H1 (cell line): ENCODE measurements at regions not wholly inside any gene's neighbourhood (a gene's known extent, or its start where the extent isn't known, plus 50 kb on each side); places are given as distances from the start of the nearest gene placed in this dataset.
A peak's percentile ranks its signal among the peaks of the same experiment; 100 is the strongest.

Source experiments
- CTCF ChIA-PET: fragments of 300-600 bp; sonication (Branson Sonifier 250); formaldehyde crosslinking; loops from one replicate; lab custom pipeline; 2021; ENCODE audit not compliant: partially characterized antibody; lab: Charles Lee
- POLR2A ChIA-PET: fragments of 300-600 bp; sonication (Branson Sonifier 250); formaldehyde crosslinking; loops from one replicate; lab custom pipeline; 2021; ENCODE audit warnings: inconsistent platforms; ENCODE audit not compliant: partially characterized antibody; lab: Charles Lee
- DNase-seq, 2 experiments: peaks; one replicate each; pipeline versions ENCODE4 v3.0.0 to v3.0.0-alpha.2; 2010 to 2022; ENCODE audit warnings: low spot score in 2 of 2, low read depth in 1 of 2, mixed read lengths in 1 of 2
- FAIRE-seq: peaks from 2 replicates; lab custom pipeline; 2011; peaks lifted over from hg19 to GRCh38; lab: Jason Lieb, UNC
- H2AFZ ChIP-seq: 2 replicates; pipeline ENCODE4 v1.8.1; 2012; ENCODE audit warnings: low read length, inconsistent platforms
- H2AK5ac ChIP-seq: 2 replicates; pipeline ENCODE4 v1.6.1; 2013; ENCODE audit warnings: low read depth, low read length
- H2BK120ac ChIP-seq: replicated peaks from 2 replicates; pipeline ENCODE3; 2013; ENCODE audit warnings: low read depth, low read length, inconsistent platforms
- H2BK12ac ChIP-seq: 2 replicates; pipeline ENCODE4 v1.6.1; 2013; ENCODE audit warnings: low read depth, low read length
- H2BK15ac ChIP-seq: 2 replicates; pipeline ENCODE4 v1.6.1; 2013; ENCODE audit warnings: low read length
- H2BK20ac ChIP-seq: 2 replicates; pipeline ENCODE4 v1.6.1; 2013; ENCODE audit warnings: low read length
- H2BK5ac ChIP-seq: 2 replicates; pipeline ENCODE4 v1.6.1; 2013; ENCODE audit warnings: low read depth, low read length
- H3K14ac ChIP-seq: 2 replicates; pipeline ENCODE4 v1.6.1; 2013; ENCODE audit warnings: inconsistent platforms; ENCODE audit not compliant: insufficient read length
- H3K18ac ChIP-seq: 2 replicates; pipeline ENCODE4 v1.6.1; 2013; ENCODE audit warnings: low read length; ENCODE audit errors: extremely low read depth
- H3K23ac ChIP-seq: 2 replicates; pipeline ENCODE4 v1.6.1; 2013; ENCODE audit warnings: inconsistent platforms; ENCODE audit not compliant: insufficient read length
- H3K23me2 ChIP-seq: 2 replicates; pipeline ENCODE4 v1.6.1; 2013; ENCODE audit warnings: low read depth, low read length
- H3K27ac ChIP-seq: 2 replicates; pipeline ENCODE4 v1.6.1; 2011; ENCODE audit warnings: low read depth, low read length, inconsistent platforms
- H3K27me3 ChIP-seq, 4 experiments: replicated peaks in 1 of 4; 1 replicate in 1 of 4; 2 replicates in 3 of 4; pipeline versions ENCODE4 v1.6.1 to v1.8.1; 2011 to 2013; ENCODE audit warnings: low read length in 3 of 4, mild to moderate bottlenecking in 3 of 4, inconsistent platforms in 2 of 4, mixed read lengths in 2 of 4, moderate library complexity in 1 of 4; ENCODE audit not compliant: control insufficient read depth in 3 of 4, insufficient read depth in 3 of 4; ENCODE audit errors: extremely low read depth in 1 of 4
- H3K36me3 ChIP-seq, 4 experiments: 2 replicates each; pipeline versions ENCODE4 v1.6.1 to v1.8.1; 2011 to 2013; ENCODE audit warnings: mild to moderate bottlenecking in 4 of 4, low read length in 3 of 4, moderate library complexity in 2 of 4, control low read depth in 1 of 4, inconsistent platforms in 1 of 4; ENCODE audit not compliant: insufficient read depth in 4 of 4, control insufficient read depth in 2 of 4
- H3K4ac ChIP-seq: replicated peaks from 2 replicates; pipeline ENCODE3; 2013; ENCODE audit warnings: low read length, low read depth, mixed read lengths, inconsistent platforms; ENCODE audit not compliant: insufficient read length
- H3K4me1 ChIP-seq, 4 experiments: replicated peaks in 1 of 4; 1 replicate in 1 of 4; 2 replicates in 3 of 4; pipeline versions ENCODE4 v1.6.1 to v1.8.1; 2011 to 2013; ENCODE audit warnings: low read length in 3 of 4, inconsistent platforms in 2 of 4, mixed read lengths in 1 of 4; ENCODE audit not compliant: insufficient read depth in 4 of 4, control insufficient read depth in 3 of 4
- H3K4me2 ChIP-seq, 2 experiments: 2 replicates each; pipeline versions ENCODE4 v1.6.1 to v1.8.1; 2011 to 2013; ENCODE audit warnings: low read depth in 2 of 2, low read length in 2 of 2, control low read depth in 1 of 2, inconsistent platforms in 1 of 2, mild to moderate bottlenecking in 1 of 2; ENCODE audit not compliant: insufficient read depth in 1 of 2
- H3K4me3 ChIP-seq, 4 experiments: fragments of 200-600, 300-600 bp in 1 of 4; sonication (generic), shearing (Covaris generic), sonication (Bioruptor Twin) in 1 of 4; 2 replicates each; pipeline versions ENCODE4 v1.5.1 to v1.8.1; 2011 to 2016; ENCODE audit warnings: low read length in 4 of 4, low read depth in 3 of 4, control low read depth in 2 of 4, inconsistent platforms in 2 of 4, mild to moderate bottlenecking in 2 of 4, mixed read lengths in 1 of 4, moderate library complexity in 1 of 4; ENCODE audit not compliant: insufficient read depth in 2 of 4; ENCODE audit errors: extremely low read depth in 1 of 4
- H3K56ac ChIP-seq: replicated peaks from 2 replicates; pipeline ENCODE3; 2013; ENCODE audit warnings: low read depth, mild to moderate bottlenecking, mixed read lengths, low read length, inconsistent platforms; ENCODE audit not compliant: insufficient read length
- H3K79me1 ChIP-seq: 2 replicates; pipeline ENCODE4 v1.6.1; 2013; ENCODE audit warnings: low read depth, low read length, control low read depth
- H3K79me2 ChIP-seq, 2 experiments: 2 replicates each; pipeline versions ENCODE4 v1.6.1 to v1.8.1; 2012 to 2013; ENCODE audit warnings: low read length in 2 of 2, mild to moderate bottlenecking in 2 of 2, inconsistent platforms in 1 of 2; ENCODE audit not compliant: insufficient read depth in 2 of 2, control insufficient read depth in 1 of 2
- H3K9ac ChIP-seq, 4 experiments: replicated peaks in 1 of 4; 1 replicate in 1 of 4; 2 replicates in 3 of 4; pipeline versions ENCODE4 v1.6.1 to v1.8.1; 2011 to 2013; ENCODE audit warnings: low read depth in 3 of 4, low read length in 3 of 4, control low read depth in 2 of 4, mild to moderate bottlenecking in 2 of 4, moderate library complexity in 2 of 4, inconsistent platforms in 1 of 4; ENCODE audit errors: extremely low read depth in 1 of 4
- H3K9me3 ChIP-seq, 2 experiments: 2 replicates each; pipeline versions ENCODE4 v1.6.1 to v1.8.1; 2012 to 2013; ENCODE audit warnings: mild to moderate bottlenecking in 2 of 2, moderate library complexity in 2 of 2, control low read depth in 1 of 2, inconsistent platforms in 1 of 2, low read depth in 1 of 2, low read length in 1 of 2, mixed read lengths in 1 of 2; ENCODE audit not compliant: insufficient read depth in 2 of 2
- H4K20me1 ChIP-seq, 2 experiments: replicated peaks in 1 of 2; 2 replicates each; pipeline versions ENCODE3 to v1.8.1; 2011 to 2013; ENCODE audit warnings: inconsistent platforms in 2 of 2, low read length in 2 of 2, mild to moderate bottlenecking in 1 of 2; ENCODE audit not compliant: insufficient read depth in 2 of 2, control insufficient read depth in 1 of 2
- H4K5ac ChIP-seq: 2 replicates; pipeline ENCODE4 v1.6.1; 2013; ENCODE audit warnings: low read length, low read depth, mixed read lengths, inconsistent platforms; ENCODE audit not compliant: insufficient read length
- H4K8ac ChIP-seq: 2 replicates; pipeline ENCODE4 v1.8.0; 2013; ENCODE audit warnings: mild to moderate bottlenecking, moderate library complexity, low read length, inconsistent platforms; ENCODE audit not compliant: insufficient read depth; ENCODE audit errors: extremely low read depth
- H4K91ac ChIP-seq: replicated peaks from 2 replicates; pipeline ENCODE3; 2013; ENCODE audit warnings: low read length, mixed read lengths, inconsistent platforms; ENCODE audit not compliant: insufficient read length
- CBX5 ChIP-seq: fragments of 300-800, 300-1000 bp; sonication (generic); IDR thresholded peaks from 2 replicates; pipeline ENCODE4 v1.7.1; 2016; ENCODE audit warnings: antibody characterized with exemption, low read length, low read depth
- CEBPB ChIP-seq: IDR thresholded peaks from 2 replicates; pipeline ENCODE4 v1.6.1; 2012; ENCODE audit warnings: low read depth, low read length
- EP300 ChIP-seq, 2 experiments: IDR thresholded peaks; 1 replicate in 1 of 2; 2 replicates in 1 of 2; pipeline ENCODE4 v1.6.1; 2011 to 2012; ENCODE audit warnings: low read depth in 2 of 2, low read length in 2 of 2, mild to moderate bottlenecking in 2 of 2, borderline replicate concordance in 1 of 2, inconsistent platforms in 1 of 2, moderate library complexity in 1 of 2
- POLR2A ChIP-seq, 2 experiments: IDR thresholded peaks; 1 replicate in 1 of 2; 2 replicates in 1 of 2; pipeline ENCODE4 v1.6.1; 2011; ENCODE audit warnings: low read depth in 2 of 2, low read length in 2 of 2, mild to moderate bottlenecking in 2 of 2; ENCODE audit errors: control extremely low read depth in 1 of 2
- RAD21 ChIP-seq, 2 experiments: IDR thresholded peaks in 1 of 2; conservative IDR thresholded peaks in 1 of 2; 2 replicates each; pipeline ENCODE4 v1.6.1; 2011; ENCODE audit warnings: low read depth in 2 of 2, low read length in 2 of 2, improper control_type of control experiment in 1 of 2, inconsistent platforms in 1 of 2, mild to moderate bottlenecking in 1 of 2, moderate library complexity in 1 of 2
- ZNF274 ChIP-seq: IDR thresholded peaks from 2 replicates; pipeline ENCODE4 v1.7.0; 2012; ENCODE audit warnings: low read length, borderline replicate concordance; ENCODE audit errors: extremely low read depth
- WGBS, 2 experiments: shearing (Covaris generic) in 1 of 2; methylation state at CpG; one replicate each; pipeline versions ENCODE4 v1.1.6 to v1.1.7; 2013 to 2015; ENCODE audit warnings: low lambda C conversion rate in 2 of 2, mixed read lengths in 2 of 2, inconsistent platforms in 1 of 2, low coverage in 1 of 2, missing lambda C conversion rate in 1 of 2; ENCODE audit not compliant: insufficient replicate concordance in 2 of 2, insufficient coverage in 1 of 2, insufficient read length in 1 of 2; ENCODE audit errors: extremely low coverage in 1 of 2, missing lambda C conversion rate in 1 of 2; 5-methylcytosine and 5-hydroxymethylcytosine counted together

DNA sequence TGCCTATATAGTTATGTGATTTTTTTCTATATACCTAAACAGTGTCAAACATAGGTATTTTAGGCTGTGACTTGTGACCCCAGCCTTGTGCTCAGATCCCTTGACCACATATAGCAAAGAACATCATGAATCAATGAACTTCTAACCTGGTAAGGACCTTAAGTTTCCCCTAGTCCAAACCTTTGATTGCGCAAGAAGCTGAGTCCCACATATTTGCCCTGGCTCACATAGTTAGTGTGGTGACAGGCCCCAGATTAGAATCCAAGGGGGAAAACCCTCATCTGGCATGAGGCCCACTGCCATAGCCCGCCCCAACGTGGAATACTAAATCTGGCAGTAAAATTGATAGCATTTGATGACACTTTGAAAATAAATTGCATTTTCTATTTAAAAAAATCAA, 171.8 kb downstream of the MZT1 start:
- no peak overlapping the region for H3K23ac ChIP-seq
- no peak overlapping the region for H2BK20ac ChIP-seq
- H3K4me1 ChIP-seq, result no peaks in the 10 kb centered on the region
- no peak overlapping the region for H2BK5ac ChIP-seq
- no peak overlapping the region for H2AK5ac ChIP-seq
- DNase-seq (no peak), FAIRE-seq (no peak)
- H3K9me3 ChIP-seq, result no peaks in the 10 kb centered on the region
- no peaks in the 10 kb centered on the region for H3K36me3 ChIP-seq
- H2BK15ac ChIP-seq, result no peak overlapping the region
- H3K4me3 ChIP-seq, result no peak overlapping the region
- H4K20me1 ChIP-seq, result no peaks in the 10 kb centered on the region
- H3K4me2 ChIP-seq, result no peak overlapping the region
- H3K9ac ChIP-seq, result no peak overlapping the region
- no peak overlapping the region for H2BK12ac ChIP-seq
- H2BK120ac ChIP-seq, result no peak overlapping the region
- no peak overlapping the region for H4K91ac ChIP-seq
- H3K79me2 ChIP-seq, result no peaks in the 10 kb centered on the region
- POLR2A ChIA-PET, result no interaction called here
- H3K14ac ChIP-seq, result no peak overlapping the region
- H3K4ac ChIP-seq, result no peak overlapping the region
- no peak overlapping the region for H3K56ac ChIP-seq
- H3K27ac ChIP-seq, result no peak overlapping the region
- H3K27me3 ChIP-seq, result no peaks in the 10 kb centered on the region
- CTCF ChIA-PET, result interaction anchor here (1.1 kb wide), 1 partner anchor 100 kb away, joined by 3 read pairs; no protein-coding TSS in a partner anchor
- H3K79me1 ChIP-seq, result no peaks in the 10 kb centered on the region
- TF ChIP-seq POLR2A (IDR thresholded peaks at IDR 0.05; ENCODE audit: control extremely low read depth in 1 of 2, low read depth in 2 of 2, low read length in 2 of 2), result no peak
- TF ChIP-seq CBX5, result no peak
- TF ChIP-seq EP300 (IDR thresholded peaks at IDR 0.05; ENCODE audit: borderline replicate concordance in 1 of 2, low read depth in 2 of 2, low read length in 2 of 2), result no peak
- TF ChIP-seq CEBPB, result peak; percentile 84
- no peak for TF ChIP-seq RAD21 (IDR thresholded peaks at IDR 0.05 in 1 of 2, conservative IDR thresholded peaks at IDR 0.05 in 1 of 2; ENCODE audit: low read depth in 2 of 2, low read length in 2 of 2)
- no peak for TF ChIP-seq ZNF274
- H2AFZ ChIP-seq, result no peak overlapping the region
- no peaks in the 10 kb centered on the region for H3K23me2 ChIP-seq
- no peak overlapping the region for H3K18ac ChIP-seq
- no peak overlapping the region for H4K8ac ChIP-seq
- WGBS, 2 experiments, result 65% methylated on average over 3 of the region's 3 CpGs; no CpG with 5 or more reads in 1 of the 2 experiments
- H4K5ac ChIP-seq, result no peak overlapping the region
